HG02588 (cell line): ENCODE measurements at regions not wholly inside any gene's neighbourhood (a gene's known extent, or its start where the extent isn't known, plus 50 kb on each side); places are given as distances from the start of the nearest gene placed in this dataset.

ENCODE experiments used
- ATAC-seq: cut with Tn5 transposase; IDR thresholded peaks from one replicate; pipeline ENCODE4 v1.9.1; 2021; ENCODE audit warnings: mild to moderate bottlenecking, moderate library complexity; ENCODE audit not compliant: unreplicated experiment

DNA sequence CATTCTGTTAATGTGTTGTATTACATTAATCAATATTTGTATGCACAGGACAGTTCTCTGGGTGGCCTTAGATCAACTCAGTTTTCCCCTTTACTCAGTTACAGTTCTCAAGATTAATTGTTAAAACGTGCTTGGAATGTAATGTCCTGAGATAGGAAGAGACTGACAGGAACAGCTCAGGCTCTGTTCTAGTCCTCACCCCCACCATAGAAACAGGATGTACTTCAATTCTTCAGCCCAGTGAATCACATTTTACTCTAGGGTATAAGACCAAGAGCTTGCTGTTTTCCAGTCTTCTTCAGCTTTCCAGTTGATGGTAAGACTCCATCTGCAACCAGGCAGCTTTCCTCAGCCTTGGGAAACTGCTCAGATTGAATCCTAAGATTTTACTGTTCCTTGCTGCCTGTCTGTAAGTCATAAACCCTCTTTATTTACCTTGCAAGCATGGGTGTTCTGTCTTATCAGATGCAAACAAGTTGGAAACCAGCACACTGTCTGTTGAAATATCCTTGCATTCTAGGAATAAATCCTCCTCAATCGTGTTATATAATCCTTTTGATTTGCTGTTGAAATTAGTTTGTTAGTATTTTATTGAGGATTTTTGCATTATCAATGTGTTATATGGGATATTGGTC, 836.9 kb upstream of the PCDH9 start:
- ATAC-seq: no peak

DNA sequence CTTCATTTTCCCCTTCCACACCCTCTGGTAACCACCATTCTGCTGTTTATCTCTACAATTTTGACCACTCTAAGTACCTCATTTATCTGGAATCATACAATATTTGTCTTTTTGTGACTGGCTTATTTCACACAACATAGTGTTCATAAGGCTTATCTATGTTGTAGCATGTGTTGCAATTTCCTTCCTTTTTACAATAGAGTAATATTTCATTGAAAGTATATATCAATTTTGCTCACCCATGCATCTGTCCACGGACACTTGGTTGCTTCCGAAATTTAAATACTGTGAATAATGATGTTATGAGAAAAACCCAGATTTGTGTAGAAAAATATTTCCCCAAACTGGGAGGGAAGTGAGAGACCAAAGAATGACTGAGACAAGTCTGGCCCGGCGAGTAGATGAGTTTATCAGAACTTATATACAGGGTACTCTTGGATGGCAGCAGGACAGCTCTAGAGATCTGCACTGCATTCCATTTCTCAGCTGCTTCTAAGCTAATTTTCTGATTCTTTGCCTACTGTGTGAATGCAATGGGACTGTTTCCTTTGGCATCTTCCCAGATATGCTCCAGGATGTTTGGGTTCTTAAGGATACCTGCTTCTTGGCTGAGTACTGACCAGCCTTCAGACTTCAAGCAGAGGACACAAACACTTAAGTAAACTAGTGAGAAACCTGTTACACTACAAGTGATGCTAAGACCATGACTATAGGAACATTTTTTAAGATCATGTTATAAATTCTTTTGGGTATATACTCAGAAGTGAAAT, 834.0 kb upstream of the PCDH9 start:
- no peak for ATAC-seq

DNA sequence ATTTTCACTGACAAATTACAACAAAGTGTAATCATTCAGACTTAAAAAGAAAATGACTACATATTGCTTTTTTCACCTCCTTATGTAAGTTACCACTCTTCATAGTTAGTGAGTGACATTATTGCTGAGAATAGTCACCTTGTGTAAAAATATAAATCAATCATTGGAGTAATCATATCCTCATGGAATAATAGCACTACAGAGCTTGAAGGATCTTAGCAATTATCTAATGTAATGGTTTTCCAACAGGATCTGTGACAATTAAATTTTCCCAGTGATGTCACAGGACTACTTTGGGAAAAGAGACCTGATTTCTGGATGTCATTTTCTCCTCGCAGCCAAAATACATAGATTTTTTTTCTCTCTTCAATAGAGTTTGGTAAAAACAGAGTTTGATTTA, 833.0 kb upstream of the PCDH9 start:
- no peak for ATAC-seq

DNA sequence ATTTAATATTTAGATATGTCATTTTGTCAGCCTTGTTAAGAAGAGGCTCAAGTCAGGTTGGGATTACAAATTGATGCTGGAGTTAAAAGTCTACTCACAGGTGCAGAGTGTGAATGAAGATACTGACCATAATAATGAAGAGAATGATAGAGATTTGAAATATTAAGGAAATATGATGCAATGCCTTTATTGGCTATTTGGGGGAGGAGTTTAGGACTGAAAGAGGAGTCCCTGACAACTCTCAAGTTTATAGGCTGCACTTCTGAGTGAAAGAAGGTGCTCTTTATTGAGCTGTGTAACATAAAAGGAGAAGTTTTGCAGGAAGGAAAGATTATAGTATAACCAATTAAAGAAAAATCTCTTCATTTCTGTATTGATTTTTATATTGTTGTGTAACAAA, 827.7 kb upstream of the PCDH9 start:
- ATAC-seq: no peak

DNA sequence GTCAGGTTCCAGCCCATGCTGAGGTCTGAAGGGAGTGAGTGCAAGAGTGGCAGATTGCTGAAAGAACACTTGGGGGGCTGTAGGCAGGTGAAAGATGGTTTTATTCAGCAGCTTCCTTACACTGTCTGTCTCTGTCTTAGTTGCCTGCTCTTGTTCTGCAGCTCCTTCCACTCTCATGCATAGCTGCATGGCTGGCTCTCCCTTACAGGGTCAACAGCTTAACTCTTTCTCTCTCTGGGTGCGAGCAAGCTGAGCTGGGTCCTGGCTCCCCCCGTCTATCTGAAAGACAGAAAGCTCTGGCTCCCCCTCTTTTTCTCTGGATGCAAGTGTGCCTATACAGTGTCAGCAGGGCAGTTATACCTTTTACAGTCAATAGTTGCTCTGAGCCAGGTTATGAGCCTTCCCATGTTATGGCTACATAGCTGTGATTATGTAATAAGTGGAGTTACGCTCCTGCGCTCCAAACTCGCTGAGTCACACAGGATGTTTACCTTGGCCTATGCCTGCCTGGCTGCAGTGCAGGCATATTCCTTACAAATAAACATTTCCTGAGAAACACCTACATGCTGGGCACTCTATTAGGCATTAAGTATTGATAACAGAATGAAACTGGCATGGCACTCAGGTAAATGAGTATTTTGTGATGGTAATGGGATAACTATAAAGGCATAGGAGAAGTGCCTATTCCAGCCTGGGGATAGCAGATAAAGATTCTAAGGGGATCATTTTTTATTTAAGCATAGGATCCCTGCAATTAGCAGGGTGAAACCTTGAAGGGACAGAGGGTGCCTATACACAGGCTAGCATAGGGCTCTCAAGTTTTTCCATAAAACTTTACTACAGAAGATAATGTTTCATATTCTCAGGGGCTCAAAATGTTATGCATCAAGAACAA, 826.9 kb upstream of the PCDH9 start:
- ATAC-seq: no peak

DNA sequence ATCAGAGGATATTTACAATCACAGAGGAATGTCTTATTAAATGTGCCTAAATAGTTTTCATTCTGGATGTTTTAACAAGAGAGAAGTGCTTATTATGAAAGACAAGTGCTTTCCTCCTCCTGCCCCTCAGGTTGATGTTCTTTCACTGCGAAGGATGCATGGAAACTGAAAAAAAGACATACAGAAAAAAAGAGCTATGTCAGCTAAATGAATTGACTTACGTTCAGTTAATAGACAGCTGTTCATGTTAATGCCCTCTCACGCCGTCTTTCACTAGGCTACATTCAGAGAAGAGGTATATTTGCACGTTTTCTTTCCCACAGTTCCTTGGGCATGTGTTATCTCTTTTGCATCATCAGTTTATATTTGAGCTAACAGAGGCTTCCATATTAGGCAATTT, 821.8 kb upstream of the PCDH9 start:
- ATAC-seq: no peak

DNA sequence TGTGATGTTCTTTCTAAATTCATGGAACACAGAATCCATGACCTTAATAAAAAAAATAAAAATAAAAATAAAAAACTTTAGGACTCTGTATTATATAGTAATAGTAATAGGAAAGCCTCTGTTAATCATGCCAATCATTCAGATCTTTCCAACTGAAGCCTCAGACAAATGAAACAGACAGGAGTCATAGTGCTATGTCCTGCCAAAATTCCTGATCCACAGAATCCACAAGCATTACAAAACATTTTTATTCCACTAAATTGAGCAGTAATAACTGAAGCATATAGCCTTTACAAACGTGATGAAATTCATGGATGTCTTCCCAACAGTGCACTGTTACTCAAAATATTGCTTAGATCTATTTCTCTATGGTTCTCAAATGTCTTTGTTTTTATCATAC, 820.6 kb upstream of the PCDH9 start:
- no peak for ATAC-seq

DNA sequence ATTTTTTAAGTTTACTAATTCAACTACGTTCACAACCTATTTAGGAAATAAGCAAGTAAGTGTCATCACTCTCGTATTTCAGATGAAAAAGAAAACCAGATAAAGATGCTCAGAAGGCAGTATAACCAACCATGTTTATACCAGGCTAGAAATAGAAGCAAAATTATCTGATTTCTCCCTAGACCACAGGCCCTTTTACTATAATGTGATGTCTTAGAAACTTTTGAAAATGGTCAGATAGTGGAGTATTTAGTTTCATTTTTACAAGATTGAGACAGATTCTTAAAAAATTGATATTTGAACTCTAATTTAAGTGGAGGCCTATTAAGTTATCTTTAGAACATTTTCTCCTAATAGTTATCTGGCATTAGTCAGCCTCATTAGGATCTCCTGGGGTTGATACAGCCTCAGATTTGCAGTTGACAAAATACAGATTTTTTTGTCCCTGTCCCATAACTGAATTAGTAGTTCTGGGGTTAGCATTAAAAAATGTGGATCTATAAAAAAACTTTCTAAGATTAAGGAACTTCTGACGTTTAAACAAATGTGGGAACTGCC, 818.7 kb upstream of the PCDH9 start:
- no peak for ATAC-seq

DNA sequence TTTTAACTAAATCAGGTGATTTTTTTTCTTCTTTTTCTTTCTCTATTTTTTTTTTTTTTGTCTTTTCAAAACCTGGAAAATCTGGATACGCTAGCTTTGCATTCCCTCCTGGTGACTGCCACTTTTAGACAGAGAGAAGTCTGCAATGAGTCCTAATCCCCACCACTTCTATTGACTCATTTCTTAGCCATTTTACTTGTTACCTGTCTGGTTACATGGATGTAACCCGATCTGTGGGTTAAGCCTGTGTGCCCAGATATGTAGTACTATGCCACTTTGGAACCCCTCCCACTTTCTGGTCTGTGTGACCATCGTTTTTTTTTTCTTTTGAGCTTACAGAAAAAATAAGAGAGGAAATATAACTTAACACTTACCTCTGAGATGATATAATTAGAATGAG, 817.8 kb upstream of the PCDH9 start:
- no peak for ATAC-seq

DNA sequence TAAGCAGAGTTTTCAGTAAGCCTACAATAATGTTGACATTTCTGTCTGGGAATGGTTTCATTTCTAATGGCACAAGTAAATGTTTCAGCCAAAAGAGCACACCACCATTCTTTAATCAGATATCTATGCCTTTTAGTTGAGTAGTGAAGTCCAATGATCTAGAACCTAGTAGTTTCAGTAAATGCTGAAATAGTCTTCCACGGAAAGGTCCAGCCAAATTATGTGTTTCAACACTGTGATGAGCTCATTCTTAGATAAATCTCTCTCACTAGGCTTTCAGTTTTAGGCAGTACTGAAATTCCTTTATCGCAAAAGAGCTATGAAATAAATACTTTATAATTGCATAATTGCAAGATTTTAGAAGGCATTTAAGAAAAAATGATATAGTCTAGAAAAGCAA, 816.8 kb upstream of the PCDH9 start:
- ATAC-seq: no peak

DNA sequence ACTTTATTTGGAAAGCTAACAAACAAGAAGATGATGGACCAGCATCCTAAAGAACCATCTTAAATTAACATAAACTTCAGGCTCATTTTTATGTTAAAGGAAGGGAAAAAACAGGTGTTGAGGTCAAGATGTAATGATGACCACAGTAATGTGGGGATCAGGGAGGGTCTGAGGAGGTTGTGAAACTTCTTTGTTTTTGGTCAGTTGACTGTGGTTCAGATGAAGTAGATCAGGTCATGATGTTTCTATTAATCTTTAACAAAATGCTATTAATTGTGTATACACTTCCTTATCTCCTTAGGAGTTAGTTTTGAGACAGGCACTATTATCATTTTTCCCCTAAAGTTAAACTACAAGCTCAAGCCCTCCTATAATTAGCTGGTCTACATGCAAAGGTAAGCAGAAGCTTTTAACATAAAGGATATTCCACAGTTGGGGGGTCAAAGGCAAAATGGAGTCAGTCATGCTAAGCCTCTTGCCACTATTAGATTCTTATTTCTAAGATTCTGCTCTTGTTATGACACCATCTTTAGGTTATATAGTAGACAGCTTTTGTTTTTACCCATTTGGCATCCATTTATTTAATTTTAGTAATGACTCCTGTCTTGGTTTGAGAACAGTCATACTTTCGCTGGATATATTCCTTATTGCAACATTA, 800.1 kb upstream of the PCDH9 start:
- peak; percentile 63 for ATAC-seq

DNA sequence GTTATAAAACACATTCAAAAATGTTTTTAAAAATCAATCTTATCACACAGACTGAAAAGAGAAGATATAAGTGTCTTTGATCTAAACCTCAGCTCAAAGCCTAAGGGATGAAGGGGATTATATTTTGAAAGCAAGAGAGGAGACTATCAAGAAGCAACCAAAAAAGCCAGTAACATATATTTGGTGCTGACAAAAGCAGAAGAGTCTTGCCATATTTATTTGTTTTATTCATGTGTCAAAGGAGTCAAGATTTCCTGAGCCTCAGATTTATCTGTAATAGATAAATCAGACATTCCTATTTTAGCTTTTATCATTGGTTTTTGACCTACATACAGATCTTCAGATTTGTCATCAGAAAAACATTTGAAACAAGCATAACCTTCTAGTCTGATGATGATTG, 798.6 kb upstream of the PCDH9 start:
- no peak for ATAC-seq

DNA sequence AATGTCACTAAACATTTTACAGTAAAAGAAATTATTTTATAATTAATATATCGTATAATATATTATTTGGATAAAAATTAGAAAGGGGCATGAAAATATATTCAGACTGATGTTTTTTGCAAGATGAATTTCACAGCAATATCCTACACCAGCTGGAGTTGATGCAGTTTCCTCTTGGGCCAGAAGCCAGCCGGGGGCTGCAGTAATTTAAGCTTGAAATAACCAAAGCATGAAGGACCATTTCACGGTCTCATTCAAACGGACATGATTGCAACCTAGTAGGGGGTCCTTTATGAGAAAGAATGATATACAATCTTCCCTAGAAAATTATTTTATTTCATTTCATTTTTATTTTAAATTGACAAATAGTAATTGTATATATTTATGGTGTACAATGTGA, 797.2 kb upstream of the PCDH9 start:
- ATAC-seq: no peak

DNA sequence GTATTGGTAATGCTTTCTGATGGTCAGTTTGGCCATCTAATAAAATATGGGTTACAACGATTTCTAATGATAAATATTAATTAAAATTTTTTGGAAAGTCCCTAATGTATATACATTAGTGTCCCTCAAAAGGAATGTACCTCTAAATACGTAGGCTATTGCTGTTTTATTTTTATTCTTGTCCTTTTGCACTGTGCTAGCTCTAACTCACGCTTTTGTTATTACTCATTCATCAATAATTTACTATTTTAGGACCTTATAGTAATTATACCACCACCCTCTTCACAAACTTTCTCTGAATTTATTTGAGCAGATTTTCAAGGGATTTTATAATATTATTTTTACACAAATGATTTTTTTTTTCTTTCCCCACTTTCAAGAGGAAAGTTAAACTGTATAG, 795.9 kb upstream of the PCDH9 start:
- no peak for ATAC-seq

DNA sequence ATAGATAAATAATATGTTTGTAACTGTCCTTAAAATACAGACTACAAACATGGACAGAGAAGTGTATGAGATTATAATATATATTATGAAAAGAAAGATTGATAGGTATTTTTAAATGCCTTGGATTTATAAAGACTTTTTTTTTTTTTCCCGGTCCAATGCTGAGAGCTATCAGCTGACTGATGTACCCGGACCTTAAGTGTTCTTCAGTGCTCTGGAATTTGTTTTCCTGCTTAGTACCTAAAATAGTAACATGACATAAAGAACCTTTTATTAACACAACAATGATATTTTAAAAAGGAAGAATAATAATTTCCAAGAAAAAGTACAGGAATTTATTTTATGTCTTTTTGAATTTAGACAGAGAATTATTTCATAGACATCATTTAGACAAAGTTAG, 795.5 kb upstream of the PCDH9 start:
- ATAC-seq: no peak

DNA sequence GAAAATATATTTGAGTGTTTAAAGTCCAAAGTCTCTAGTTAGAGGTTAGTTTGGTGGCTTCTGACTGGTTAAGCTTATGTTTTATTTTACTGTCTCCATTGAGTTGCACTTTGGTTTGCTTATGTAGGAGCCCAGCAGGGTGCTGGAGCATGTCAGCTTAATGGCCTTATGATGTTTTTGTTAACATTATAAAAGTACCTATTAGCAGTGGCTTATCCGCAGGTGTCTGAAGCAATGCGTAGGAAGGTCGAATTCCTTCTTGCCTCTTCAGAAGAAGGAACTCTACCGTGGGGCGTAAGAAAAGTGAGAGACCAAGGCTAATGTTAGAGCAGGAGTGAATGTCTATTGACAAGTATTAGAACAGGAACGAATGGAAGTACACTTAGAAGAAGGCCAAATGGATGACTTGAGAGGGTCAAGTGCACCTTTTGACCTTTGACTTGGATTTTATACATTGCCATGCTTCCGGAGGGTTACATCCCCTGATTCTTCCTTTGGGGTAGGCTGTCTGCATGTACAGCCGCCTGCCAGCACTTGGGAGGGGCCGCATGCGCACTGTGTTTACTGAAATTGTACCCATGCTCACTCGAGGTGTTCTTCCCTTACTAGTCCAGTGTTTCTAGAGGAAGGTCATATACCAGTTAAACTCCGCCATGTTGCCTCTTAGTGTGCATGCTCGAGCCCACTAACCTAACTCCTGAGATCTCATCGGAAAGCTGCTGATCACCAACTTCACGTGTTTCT, 793.9 kb upstream of the PCDH9 start:
- no peak for ATAC-seq

DNA sequence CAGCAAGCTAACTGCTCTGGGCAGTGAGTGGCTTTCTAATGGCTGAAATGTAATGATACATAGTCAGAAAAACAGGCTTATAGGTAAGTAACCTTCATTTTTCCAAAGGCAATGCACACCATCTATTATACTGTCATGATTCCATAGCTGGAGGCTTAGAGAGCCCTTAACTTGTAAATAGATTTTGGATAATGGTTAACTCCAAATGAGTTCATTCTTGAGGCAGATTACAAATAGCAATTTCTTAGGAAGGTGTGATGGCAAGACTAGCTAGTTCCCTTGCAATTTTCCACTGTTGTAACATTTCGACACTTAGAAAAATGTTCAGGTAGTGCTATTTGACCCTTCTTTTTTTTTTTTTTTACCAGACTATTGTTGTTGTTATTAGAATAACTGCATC, 789.8 kb upstream of the PCDH9 start:
- no peak for ATAC-seq

DNA sequence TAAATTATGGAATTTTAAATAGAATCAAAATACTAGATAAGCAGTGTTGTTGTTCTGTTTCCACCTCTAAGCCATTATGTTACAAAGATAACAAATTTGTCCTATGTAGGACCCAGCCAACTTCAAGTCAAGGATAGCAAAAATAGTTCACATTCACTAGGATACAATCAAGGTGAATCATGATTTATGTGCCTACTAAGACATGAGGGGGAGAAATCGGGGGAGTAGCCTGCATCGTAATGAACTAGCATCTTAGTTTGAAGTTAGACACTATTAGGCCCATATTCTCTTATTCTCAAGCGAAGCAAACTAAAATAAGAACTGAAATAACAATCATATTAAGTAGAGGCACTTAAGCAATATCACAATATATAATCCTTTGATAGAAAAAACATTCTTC, 779.4 kb upstream of the PCDH9 start:
- no peak for ATAC-seq

DNA sequence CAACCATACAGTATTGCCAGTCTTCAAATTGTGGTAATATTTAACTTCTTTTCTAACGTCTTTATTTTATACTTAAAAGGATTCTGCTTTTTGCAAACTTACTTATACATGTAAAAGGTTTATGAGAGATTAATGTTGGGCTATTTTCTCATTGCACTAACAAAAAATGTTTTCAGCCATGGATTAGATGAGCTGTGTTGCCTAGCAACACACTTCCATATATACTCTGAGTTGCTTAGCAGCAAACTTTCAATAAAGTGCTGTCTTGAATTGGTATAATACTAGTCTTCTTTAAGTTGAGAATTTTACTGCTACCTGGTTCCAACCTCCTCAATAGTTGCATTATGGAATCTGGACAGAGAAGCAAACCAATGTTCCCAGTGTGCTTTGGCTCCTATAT, 777.4 kb upstream of the PCDH9 start:
- ATAC-seq: no peak

DNA sequence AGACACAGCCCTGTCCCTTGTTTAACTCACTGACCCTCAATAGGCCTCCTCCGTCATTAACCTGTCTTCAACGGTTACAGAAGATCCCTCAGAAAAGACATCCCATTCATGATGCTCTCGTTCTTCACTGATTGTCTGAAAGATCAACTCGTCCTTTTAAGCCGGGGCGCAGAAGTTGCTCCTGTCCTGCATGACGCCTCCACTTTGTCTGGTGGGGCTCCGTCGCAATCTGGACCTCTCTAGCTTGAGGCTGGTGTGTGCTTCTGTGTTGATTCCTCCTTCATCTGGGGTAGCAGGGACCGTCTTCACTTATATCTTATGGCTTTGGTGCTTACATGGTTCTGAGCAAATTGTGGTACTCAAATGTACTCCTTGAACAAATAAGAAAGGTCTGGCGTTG, 766.0 kb upstream of the PCDH9 start:
- ATAC-seq: no peak
